ENCODE measurements at regions not wholly inside any gene's neighbourhood (a gene's known extent, or its start where the extent isn't known, plus 50 kb on each side); places are given as distances from the start of the nearest gene placed in this dataset.

DNA sequence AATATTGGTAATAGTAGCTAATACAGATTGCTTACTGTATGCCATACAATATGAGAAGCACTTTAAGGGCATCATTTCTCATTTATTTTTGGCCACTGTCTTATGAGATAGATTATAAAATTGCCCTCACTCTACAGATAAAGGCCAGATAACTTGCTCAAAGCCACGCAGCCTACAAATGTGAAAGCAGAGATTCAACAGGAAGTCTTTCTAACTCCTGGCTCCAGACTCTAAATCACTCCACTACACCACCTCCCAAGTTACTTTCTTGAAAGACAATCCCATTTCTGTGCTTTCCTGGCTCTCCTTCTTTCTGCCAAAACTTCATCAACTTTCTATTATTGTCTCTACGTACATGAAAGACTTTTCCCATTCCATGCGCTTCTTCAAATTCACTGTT lies 194.7 kb downstream of the FBXO8 start:
- no peak for TF ChIP-seq POLR2A (IDR thresholded peaks at IDR 0.05)
- TF ChIP-seq, protein P1, sequence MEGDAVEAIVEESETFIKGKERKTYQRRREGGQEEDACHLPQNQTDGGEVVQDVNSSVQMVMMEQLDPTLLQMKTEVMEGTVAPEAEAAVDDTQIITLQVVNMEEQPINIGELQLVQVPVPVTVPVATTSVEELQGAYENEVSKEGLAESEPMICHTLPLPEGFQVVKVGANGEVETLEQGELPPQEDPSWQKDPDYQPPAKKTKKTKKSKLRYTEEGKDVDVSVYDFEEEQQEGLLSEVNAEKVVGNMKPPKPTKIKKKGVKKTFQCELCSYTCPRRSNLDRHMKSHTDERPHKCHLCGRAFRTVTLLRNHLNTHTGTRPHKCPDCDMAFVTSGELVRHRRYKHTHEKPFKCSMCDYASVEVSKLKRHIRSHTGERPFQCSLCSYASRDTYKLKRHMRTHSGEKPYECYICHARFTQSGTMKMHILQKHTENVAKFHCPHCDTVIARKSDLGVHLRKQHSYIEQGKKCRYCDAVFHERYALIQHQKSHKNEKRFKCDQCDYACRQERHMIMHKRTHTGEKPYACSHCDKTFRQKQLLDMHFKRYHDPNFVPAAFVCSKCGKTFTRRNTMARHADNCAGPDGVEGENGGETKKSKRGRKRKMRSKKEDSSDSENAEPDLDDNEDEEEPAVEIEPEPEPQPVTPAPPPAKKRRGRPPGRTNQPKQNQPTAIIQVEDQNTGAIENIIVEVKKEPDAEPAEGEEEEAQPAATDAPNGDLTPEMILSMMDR (IDR thresholded peaks at IDR 0.05) = no peak
